Retinal pigment epithelial cell (primary cell): ENCODE measurements at regions not wholly inside any gene's neighbourhood (a gene's known extent, or its start where the extent isn't known, plus 50 kb on each side); places are given as distances from the start of the nearest gene placed in this dataset.

Experiments used
- DNase-seq: peaks from one replicate; pipeline ENCODE4 v3.0.0-alpha.2; 2010; ENCODE audit warnings: low read depth
- H3K4me3 ChIP-seq: 2 replicates; pipeline ENCODE4 v1.5.1; 2011; ENCODE audit warnings: mild to moderate bottlenecking, low read length, control low read depth, moderate library complexity
- CTCF ChIP-seq: conservative IDR thresholded peaks from 2 replicates; pipeline ENCODE4 v1.5.1; 2011; ENCODE audit warnings: low read depth, low read length, control low read depth, inconsistent platforms

DNA sequence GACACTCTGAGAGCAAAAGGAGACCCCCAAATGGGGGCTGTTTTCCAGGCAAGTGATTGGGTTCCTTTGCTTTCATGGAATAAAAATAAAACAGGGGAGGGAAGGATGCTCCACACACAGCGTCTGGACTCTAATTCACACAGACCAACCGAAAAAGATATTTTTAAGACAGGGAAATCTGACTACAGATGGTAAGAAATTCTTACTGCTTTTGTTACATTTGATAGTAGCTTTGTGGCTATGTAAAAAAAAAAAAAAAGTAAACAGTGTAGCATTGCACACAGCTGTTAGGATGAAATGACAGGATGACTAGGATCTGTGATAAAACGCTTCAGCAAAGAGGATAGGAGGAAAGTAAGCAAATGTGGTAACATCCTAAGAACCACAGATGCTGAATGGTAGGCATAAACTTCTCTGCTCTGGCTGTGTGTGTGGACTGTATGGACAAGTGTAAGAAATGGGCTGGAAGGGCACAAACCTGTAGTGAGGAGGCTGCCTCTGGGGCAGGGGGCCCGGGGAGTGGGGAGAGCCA lies 207.6 kb downstream of the ANAPC1 start:
- no peak for DNase-seq
- TF ChIP-seq CTCF, result no peak
- H3K4me3 ChIP-seq, result no peak overlapping the region

GRCh38 chr2:111678161-111678560 lies 205.8 kb downstream of the ANAPC1 start:
- DNase-seq, result no peak
- H3K4me3 ChIP-seq, result no peak overlapping the region
- TF ChIP-seq CTCF, result no peak

DNA sequence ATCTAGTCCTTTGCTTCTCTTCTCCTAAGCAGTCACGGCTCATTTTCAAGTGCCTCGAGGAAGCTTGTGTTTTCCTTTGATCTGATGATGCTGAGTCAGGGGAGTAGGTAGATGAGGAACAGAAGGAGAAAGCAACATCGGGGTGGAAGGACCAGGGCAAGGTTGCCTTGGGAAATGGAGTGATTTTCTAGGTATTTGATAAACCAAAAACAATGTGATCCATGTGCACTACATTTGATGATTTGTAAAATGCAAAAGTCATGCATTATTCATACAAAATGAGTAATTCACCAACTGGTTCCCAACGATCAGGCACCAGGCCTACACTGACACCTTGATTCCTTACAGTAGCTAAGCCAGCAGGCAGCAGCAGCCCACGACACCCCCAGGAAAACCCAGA lies 205.3 kb downstream of the ANAPC1 start:
- DNase-seq, result no peak
- no peak overlapping the region for H3K4me3 ChIP-seq
- no peak for TF ChIP-seq CTCF

DNA sequence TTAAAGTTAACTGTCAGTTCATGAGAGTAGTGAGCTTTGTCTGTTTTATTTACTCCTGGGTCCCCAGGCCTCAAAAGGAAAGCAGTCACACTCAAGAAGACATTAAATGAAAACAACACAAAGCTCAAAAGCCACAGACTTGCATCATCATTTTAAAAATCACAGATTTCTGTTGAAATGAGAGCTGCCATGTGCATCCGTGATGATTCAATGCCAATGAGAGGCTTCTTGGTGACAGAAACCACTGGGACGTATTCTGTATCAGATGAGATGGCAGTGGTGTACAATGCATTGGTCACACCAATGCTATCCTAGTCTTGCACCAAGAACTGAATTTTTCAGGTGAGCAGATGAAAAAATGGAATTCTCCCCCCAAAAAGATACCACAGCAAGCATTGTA lies 204.8 kb downstream of the ANAPC1 start:
- DNase-seq, result no peak
- H3K4me3 ChIP-seq, result no peak overlapping the region
- TF ChIP-seq CTCF, result no peak

GRCh38 chr2:111684611-111685010 lies 199.4 kb downstream of the ANAPC1 start:
- no peak for TF ChIP-seq CTCF
- DNase-seq, result no peak
- H3K4me3 ChIP-seq, result no peak overlapping the region

- no peak for DNase-seq
- TF ChIP-seq CTCF, result no peak
- no peak overlapping the region for H3K4me3 ChIP-seq
These were observed 198.7 kb downstream of the ANAPC1 start for GRCh38 chr2:111685342-111685741.

DNA sequence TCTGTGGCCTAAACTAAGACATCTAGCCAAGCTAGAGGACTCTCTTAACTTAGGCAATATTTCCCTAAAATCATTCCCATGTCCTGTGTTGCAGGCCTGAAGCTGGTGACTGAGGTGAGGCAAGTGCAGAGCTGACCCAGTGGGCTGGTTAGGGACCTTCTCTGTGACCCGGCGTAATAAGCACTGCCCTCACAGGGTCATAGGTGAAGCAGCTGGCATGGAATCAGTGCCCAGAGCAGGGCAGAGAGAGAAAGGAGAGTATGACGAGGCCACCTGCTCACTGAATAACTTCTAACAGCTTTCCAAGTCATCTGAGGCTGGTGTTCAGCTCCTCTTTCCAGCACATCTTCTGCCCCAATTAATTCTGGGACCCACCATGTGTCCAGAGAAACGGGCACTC lies 197.0 kb downstream of the ANAPC1 start:
- no peak for TF ChIP-seq CTCF
- no peak overlapping the region for H3K4me3 ChIP-seq
- DNase-seq, result no peak
